ENCODE measurements at regions not wholly inside any gene's neighbourhood (a gene's known extent, or its start where the extent isn't known, plus 50 kb on each side); places are given as distances from the start of the nearest gene placed in this dataset.

- TF ChIP-seq POLR2A (IDR thresholded peaks at IDR 0.05) (no peak), CTCF (IDR thresholded peaks at IDR 0.05) (no peak)
Measured at GRCh38 chr7:42689626-42690025, 222.2 kb downstream of the C7orf25 start.

Measured in body of pancreas (tissue), 4 donors.